ENCODE measurements at regions not wholly inside any gene's neighbourhood (a gene's known extent, or its start where the extent isn't known, plus 50 kb on each side); places are given as distances from the start of the nearest gene placed in this dataset.

DNA sequence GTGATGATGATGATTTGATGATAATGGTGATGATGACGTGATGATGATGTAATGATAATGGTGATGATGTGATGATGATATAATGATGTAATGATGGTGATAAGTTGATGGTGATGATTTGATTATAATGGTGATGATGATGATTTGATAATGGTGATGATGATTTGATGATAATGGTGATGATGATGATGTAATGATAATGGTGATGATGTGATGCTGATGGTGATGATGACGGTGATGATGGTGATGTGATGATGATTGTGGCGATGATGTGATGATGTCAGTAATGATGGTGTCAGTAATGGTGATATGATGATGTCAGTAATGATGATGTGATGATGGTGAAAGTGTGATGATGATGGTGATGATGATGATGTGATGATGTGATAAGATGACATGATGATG is 613.4 kb downstream of the AACS start:
- TF ChIP-seq, protein P1, sequence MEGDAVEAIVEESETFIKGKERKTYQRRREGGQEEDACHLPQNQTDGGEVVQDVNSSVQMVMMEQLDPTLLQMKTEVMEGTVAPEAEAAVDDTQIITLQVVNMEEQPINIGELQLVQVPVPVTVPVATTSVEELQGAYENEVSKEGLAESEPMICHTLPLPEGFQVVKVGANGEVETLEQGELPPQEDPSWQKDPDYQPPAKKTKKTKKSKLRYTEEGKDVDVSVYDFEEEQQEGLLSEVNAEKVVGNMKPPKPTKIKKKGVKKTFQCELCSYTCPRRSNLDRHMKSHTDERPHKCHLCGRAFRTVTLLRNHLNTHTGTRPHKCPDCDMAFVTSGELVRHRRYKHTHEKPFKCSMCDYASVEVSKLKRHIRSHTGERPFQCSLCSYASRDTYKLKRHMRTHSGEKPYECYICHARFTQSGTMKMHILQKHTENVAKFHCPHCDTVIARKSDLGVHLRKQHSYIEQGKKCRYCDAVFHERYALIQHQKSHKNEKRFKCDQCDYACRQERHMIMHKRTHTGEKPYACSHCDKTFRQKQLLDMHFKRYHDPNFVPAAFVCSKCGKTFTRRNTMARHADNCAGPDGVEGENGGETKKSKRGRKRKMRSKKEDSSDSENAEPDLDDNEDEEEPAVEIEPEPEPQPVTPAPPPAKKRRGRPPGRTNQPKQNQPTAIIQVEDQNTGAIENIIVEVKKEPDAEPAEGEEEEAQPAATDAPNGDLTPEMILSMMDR (IDR thresholded peaks at IDR 0.05) = no peak
- no peak for TF ChIP-seq POLR2A (IDR thresholded peaks at IDR 0.05)

Data from heart left ventricle (tissue), 13 donors.